H1 (cell line): ENCODE measurements at regions not wholly inside any gene's neighbourhood (a gene's known extent, or its start where the extent isn't known, plus 50 kb on each side); places are given as distances from the start of the nearest gene placed in this dataset.

Source experiments
- CTCF ChIA-PET: fragments of 300-600 bp; sonication (Branson Sonifier 250); formaldehyde crosslinking; loops from one replicate; lab custom pipeline; 2021; ENCODE audit not compliant: partially characterized antibody; lab: Charles Lee
- POLR2A ChIA-PET: fragments of 300-600 bp; sonication (Branson Sonifier 250); formaldehyde crosslinking; loops from one replicate; lab custom pipeline; 2021; ENCODE audit warnings: inconsistent platforms; ENCODE audit not compliant: partially characterized antibody; lab: Charles Lee
- DNase-seq, 2 experiments: peaks; one replicate each; pipeline versions ENCODE4 v3.0.0 to v3.0.0-alpha.2; 2010 to 2022; ENCODE audit warnings: low spot score in 2 of 2, low read depth in 1 of 2, mixed read lengths in 1 of 2
- FAIRE-seq: peaks from 2 replicates; lab custom pipeline; 2011; peaks lifted over from hg19 to GRCh38; lab: Jason Lieb, UNC
- H2AFZ ChIP-seq: 2 replicates; pipeline ENCODE4 v1.8.1; 2012; ENCODE audit warnings: low read length, inconsistent platforms
- H2AK5ac ChIP-seq: 2 replicates; pipeline ENCODE4 v1.6.1; 2013; ENCODE audit warnings: low read depth, low read length
- H2BK120ac ChIP-seq: replicated peaks from 2 replicates; pipeline ENCODE3; 2013; ENCODE audit warnings: low read depth, low read length, inconsistent platforms
- H2BK12ac ChIP-seq: 2 replicates; pipeline ENCODE4 v1.6.1; 2013; ENCODE audit warnings: low read depth, low read length
- H2BK15ac ChIP-seq: 2 replicates; pipeline ENCODE4 v1.6.1; 2013; ENCODE audit warnings: low read length
- H2BK20ac ChIP-seq: 2 replicates; pipeline ENCODE4 v1.6.1; 2013; ENCODE audit warnings: low read length
- H2BK5ac ChIP-seq: 2 replicates; pipeline ENCODE4 v1.6.1; 2013; ENCODE audit warnings: low read depth, low read length
- H3K14ac ChIP-seq: 2 replicates; pipeline ENCODE4 v1.6.1; 2013; ENCODE audit warnings: inconsistent platforms; ENCODE audit not compliant: insufficient read length
- H3K18ac ChIP-seq: 2 replicates; pipeline ENCODE4 v1.6.1; 2013; ENCODE audit warnings: low read length; ENCODE audit errors: extremely low read depth
- H3K23ac ChIP-seq: 2 replicates; pipeline ENCODE4 v1.6.1; 2013; ENCODE audit warnings: inconsistent platforms; ENCODE audit not compliant: insufficient read length
- H3K23me2 ChIP-seq: 2 replicates; pipeline ENCODE4 v1.6.1; 2013; ENCODE audit warnings: low read depth, low read length
- H3K27ac ChIP-seq: 2 replicates; pipeline ENCODE4 v1.6.1; 2011; ENCODE audit warnings: low read depth, low read length, inconsistent platforms
- H3K27me3 ChIP-seq, 4 experiments: replicated peaks in 1 of 4; 1 replicate in 1 of 4; 2 replicates in 3 of 4; pipeline versions ENCODE4 v1.6.1 to v1.8.1; 2011 to 2013; ENCODE audit warnings: low read length in 3 of 4, mild to moderate bottlenecking in 3 of 4, inconsistent platforms in 2 of 4, mixed read lengths in 2 of 4, moderate library complexity in 1 of 4; ENCODE audit not compliant: control insufficient read depth in 3 of 4, insufficient read depth in 3 of 4; ENCODE audit errors: extremely low read depth in 1 of 4
- H3K36me3 ChIP-seq, 4 experiments: 2 replicates each; pipeline versions ENCODE4 v1.6.1 to v1.8.1; 2011 to 2013; ENCODE audit warnings: mild to moderate bottlenecking in 4 of 4, low read length in 3 of 4, moderate library complexity in 2 of 4, control low read depth in 1 of 4, inconsistent platforms in 1 of 4; ENCODE audit not compliant: insufficient read depth in 4 of 4, control insufficient read depth in 2 of 4
- H3K4ac ChIP-seq: replicated peaks from 2 replicates; pipeline ENCODE3; 2013; ENCODE audit warnings: low read length, low read depth, mixed read lengths, inconsistent platforms; ENCODE audit not compliant: insufficient read length
- H3K4me1 ChIP-seq, 4 experiments: replicated peaks in 1 of 4; 1 replicate in 1 of 4; 2 replicates in 3 of 4; pipeline versions ENCODE4 v1.6.1 to v1.8.1; 2011 to 2013; ENCODE audit warnings: low read length in 3 of 4, inconsistent platforms in 2 of 4, mixed read lengths in 1 of 4; ENCODE audit not compliant: insufficient read depth in 4 of 4, control insufficient read depth in 3 of 4
- H3K4me2 ChIP-seq, 2 experiments: 2 replicates each; pipeline versions ENCODE4 v1.6.1 to v1.8.1; 2011 to 2013; ENCODE audit warnings: low read depth in 2 of 2, low read length in 2 of 2, control low read depth in 1 of 2, inconsistent platforms in 1 of 2, mild to moderate bottlenecking in 1 of 2; ENCODE audit not compliant: insufficient read depth in 1 of 2
- H3K4me3 ChIP-seq, 4 experiments: fragments of 200-600, 300-600 bp in 1 of 4; sonication (generic), shearing (Covaris generic), sonication (Bioruptor Twin) in 1 of 4; 2 replicates each; pipeline versions ENCODE4 v1.5.1 to v1.8.1; 2011 to 2016; ENCODE audit warnings: low read length in 4 of 4, low read depth in 3 of 4, control low read depth in 2 of 4, inconsistent platforms in 2 of 4, mild to moderate bottlenecking in 2 of 4, mixed read lengths in 1 of 4, moderate library complexity in 1 of 4; ENCODE audit not compliant: insufficient read depth in 2 of 4; ENCODE audit errors: extremely low read depth in 1 of 4
- H3K56ac ChIP-seq: replicated peaks from 2 replicates; pipeline ENCODE3; 2013; ENCODE audit warnings: low read depth, mild to moderate bottlenecking, mixed read lengths, low read length, inconsistent platforms; ENCODE audit not compliant: insufficient read length
- H3K79me1 ChIP-seq: 2 replicates; pipeline ENCODE4 v1.6.1; 2013; ENCODE audit warnings: low read depth, low read length, control low read depth
- H3K79me2 ChIP-seq, 2 experiments: 2 replicates each; pipeline versions ENCODE4 v1.6.1 to v1.8.1; 2012 to 2013; ENCODE audit warnings: low read length in 2 of 2, mild to moderate bottlenecking in 2 of 2, inconsistent platforms in 1 of 2; ENCODE audit not compliant: insufficient read depth in 2 of 2, control insufficient read depth in 1 of 2
- H3K9ac ChIP-seq, 4 experiments: replicated peaks in 1 of 4; 1 replicate in 1 of 4; 2 replicates in 3 of 4; pipeline versions ENCODE4 v1.6.1 to v1.8.1; 2011 to 2013; ENCODE audit warnings: low read depth in 3 of 4, low read length in 3 of 4, control low read depth in 2 of 4, mild to moderate bottlenecking in 2 of 4, moderate library complexity in 2 of 4, inconsistent platforms in 1 of 4; ENCODE audit errors: extremely low read depth in 1 of 4
- H3K9me3 ChIP-seq, 2 experiments: 2 replicates each; pipeline versions ENCODE4 v1.6.1 to v1.8.1; 2012 to 2013; ENCODE audit warnings: mild to moderate bottlenecking in 2 of 2, moderate library complexity in 2 of 2, control low read depth in 1 of 2, inconsistent platforms in 1 of 2, low read depth in 1 of 2, low read length in 1 of 2, mixed read lengths in 1 of 2; ENCODE audit not compliant: insufficient read depth in 2 of 2
- H4K20me1 ChIP-seq, 2 experiments: replicated peaks in 1 of 2; 2 replicates each; pipeline versions ENCODE3 to v1.8.1; 2011 to 2013; ENCODE audit warnings: inconsistent platforms in 2 of 2, low read length in 2 of 2, mild to moderate bottlenecking in 1 of 2; ENCODE audit not compliant: insufficient read depth in 2 of 2, control insufficient read depth in 1 of 2
- H4K5ac ChIP-seq: 2 replicates; pipeline ENCODE4 v1.6.1; 2013; ENCODE audit warnings: low read length, low read depth, mixed read lengths, inconsistent platforms; ENCODE audit not compliant: insufficient read length
- H4K8ac ChIP-seq: 2 replicates; pipeline ENCODE4 v1.8.0; 2013; ENCODE audit warnings: mild to moderate bottlenecking, moderate library complexity, low read length, inconsistent platforms; ENCODE audit not compliant: insufficient read depth; ENCODE audit errors: extremely low read depth
- H4K91ac ChIP-seq: replicated peaks from 2 replicates; pipeline ENCODE3; 2013; ENCODE audit warnings: low read length, mixed read lengths, inconsistent platforms; ENCODE audit not compliant: insufficient read length
- BACH1 ChIP-seq: IDR thresholded peaks from 2 replicates; pipeline ENCODE4 v1.6.1; 2012; ENCODE audit warnings: low read length, improper control_type of control experiment
- CBX5 ChIP-seq: fragments of 300-800, 300-1000 bp; sonication (generic); IDR thresholded peaks from 2 replicates; pipeline ENCODE4 v1.7.1; 2016; ENCODE audit warnings: antibody characterized with exemption, low read length, low read depth
- CHD1 ChIP-seq: IDR thresholded peaks from 2 replicates; pipeline ENCODE4 v1.6.1; 2012; ENCODE audit warnings: low read depth, low read length, improper control_type of control experiment
- CTBP2 ChIP-seq: IDR thresholded peaks from 2 replicates; pipeline ENCODE4 v1.7.0; 2011; ENCODE audit warnings: borderline replicate concordance, mild to moderate bottlenecking, moderate library complexity, mixed read lengths, low read length; ENCODE audit not compliant: insufficient read depth, insufficient read length
- E2F6 ChIP-seq: IDR thresholded peaks from 2 replicates; pipeline ENCODE4 v1.6.1; 2012; ENCODE audit warnings: inconsistent platforms
- EGR1 ChIP-seq: IDR thresholded peaks from 2 replicates; pipeline ENCODE4 v1.6.1; 2011; ENCODE audit warnings: low read depth, low read length, borderline replicate concordance
- GABPA ChIP-seq: IDR thresholded peaks from 2 replicates; pipeline ENCODE4 v1.6.1; 2011; ENCODE audit warnings: mild to moderate bottlenecking, low read length, moderate library complexity, borderline replicate concordance; ENCODE audit not compliant: insufficient read depth
- KDM4A ChIP-seq: IDR thresholded peaks from one replicate; pipeline ENCODE4 v1.7.1; 2012; ENCODE audit warnings: low read depth, mild to moderate bottlenecking, moderate library complexity, low read length, inconsistent platforms; ENCODE audit not compliant: severe bottlenecking
- MAX ChIP-seq: IDR thresholded peaks from 2 replicates; pipeline ENCODE4 v1.6.1; 2012; ENCODE audit warnings: inconsistent platforms
- NANOG ChIP-seq: IDR thresholded peaks from 2 replicates; pipeline ENCODE4 v1.6.1; 2011; ENCODE audit warnings: low read length, low read depth, mild to moderate bottlenecking, inconsistent platforms; ENCODE audit not compliant: insufficient read depth, poor library complexity, severe bottlenecking
- NRF1 ChIP-seq: IDR thresholded peaks from 2 replicates; pipeline ENCODE4 v1.6.1; 2011; ENCODE audit warnings: mild to moderate bottlenecking, low read depth, low read length, improper control_type of control experiment
- POLR2A ChIP-seq, 2 experiments: IDR thresholded peaks; 1 replicate in 1 of 2; 2 replicates in 1 of 2; pipeline ENCODE4 v1.6.1; 2011; ENCODE audit warnings: low read depth in 2 of 2, low read length in 2 of 2, mild to moderate bottlenecking in 2 of 2; ENCODE audit errors: control extremely low read depth in 1 of 2
- RNF2 ChIP-seq: fragments of 200-900, 300-1000 bp; sonication (generic); IDR thresholded peaks from 2 replicates; pipeline ENCODE4 v1.7.1; 2016; ENCODE audit warnings: borderline replicate concordance, low read depth, mild to moderate bottlenecking, antibody characterized with exemption, low read length; ENCODE audit not compliant: poor library complexity, severe bottlenecking; ENCODE audit errors: missing control alignments
- TEAD4 ChIP-seq: IDR thresholded peaks from 2 replicates; pipeline ENCODE4 v1.6.1; 2012; ENCODE audit warnings: low read depth, low read length, inconsistent platforms, mixed read lengths
- WGBS, 2 experiments: shearing (Covaris generic) in 1 of 2; methylation state at CpG; one replicate each; pipeline versions ENCODE4 v1.1.6 to v1.1.7; 2013 to 2015; ENCODE audit warnings: low lambda C conversion rate in 2 of 2, mixed read lengths in 2 of 2, inconsistent platforms in 1 of 2, low coverage in 1 of 2, missing lambda C conversion rate in 1 of 2; ENCODE audit not compliant: insufficient replicate concordance in 2 of 2, insufficient coverage in 1 of 2, insufficient read length in 1 of 2; ENCODE audit errors: extremely low coverage in 1 of 2, missing lambda C conversion rate in 1 of 2; 5-methylcytosine and 5-hydroxymethylcytosine counted together

DNA sequence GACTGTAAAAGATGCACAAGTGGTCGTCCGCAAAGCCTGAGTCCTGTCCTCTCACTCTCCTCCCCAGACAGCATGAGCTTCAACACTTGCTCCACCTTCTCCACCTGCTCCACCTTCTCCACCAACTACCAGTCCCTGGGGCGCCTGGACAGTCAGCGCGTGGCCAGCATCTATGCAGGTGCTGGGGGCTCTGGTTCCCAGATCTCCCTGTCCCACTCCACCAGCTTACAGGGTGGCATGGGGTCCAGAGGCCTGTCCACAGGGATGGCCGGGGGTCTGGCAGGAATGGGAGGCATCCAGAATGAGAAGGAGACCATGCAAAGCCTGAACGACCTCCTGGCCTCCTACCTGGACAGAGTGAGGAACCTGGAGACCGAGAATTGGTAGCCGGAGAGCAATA, 162.2 kb upstream of the NT5E start:
- Histone ChIP-seq H3K79me1 (no peaks in the 10 kb centered on the region), H3K23ac (no peak overlapping the region), H3K4me1 (no peaks in the 10 kb centered on the region), H3K18ac (no peak overlapping the region), H2BK120ac (no peak overlapping the region), H4K91ac (no peak overlapping the region), H3K79me2 (no peaks in the 10 kb centered on the region), H2BK5ac (no peak overlapping the region), H3K4me2 (no peak overlapping the region), H3K36me3 (no peaks in the 10 kb centered on the region), H4K8ac (no peak overlapping the region), H4K5ac (no peak overlapping the region), H2BK15ac (no peak overlapping the region), H2AFZ (no peak overlapping the region), H2BK20ac (no peak overlapping the region), H3K56ac (no peak overlapping the region), H3K4me3 (no peak overlapping the region), H3K9me3 (peaks cover 0 to 5% of the 10 kb centered on the region in 2 experiments; a peak in 1 of 4 replicates), H3K23me2 (no peaks in the 10 kb centered on the region), H3K14ac (no peak overlapping the region), H3K27ac (no peak overlapping the region), H3K4ac (no peak overlapping the region), H4K20me1 (no peaks in the 10 kb centered on the region), H3K27me3 (no peaks in the 10 kb centered on the region), H3K9ac (no peak overlapping the region), H2BK12ac (no peak overlapping the region), H2AK5ac (no peak overlapping the region)
- TF ChIP-seq NRF1 (no peak), CHD1 (no peak), EGR1 (no peak), POLR2A (IDR thresholded peaks at IDR 0.05; ENCODE audit: control extremely low read depth in 1 of 2, low read depth in 2 of 2, low read length in 2 of 2) (no peak), KDM4A (no peak), GABPA (no peak), RNF2 (no peak), BACH1 (no peak), CBX5 (no peak), CTBP2 (no peak), E2F6 (no peak), MAX (no peak), NANOG (no peak), TEAD4 (no peak)
- WGBS, 2 experiments: 89% methylated on average over 9 of the region's 9 CpGs; no CpG with 5 or more reads in 1 of the 2 experiments
- POLR2A ChIA-PET: no interaction called here
- FAIRE-seq (no peak), DNase-seq (no peak)
- CTCF ChIA-PET: no interaction called here
